Thoracic aorta (tissue), 2 donors: ENCODE measurements at regions not wholly inside any gene's neighbourhood (a gene's known extent, or its start where the extent isn't known, plus 50 kb on each side); places are given as distances from the start of the nearest gene placed in this dataset.

Source experiments
- ATAC-seq: fragments of 150-250 bp; one replicate; pipeline ENCODE4 v1.8.0; 2017; ENCODE audit warnings: low read depth; ENCODE audit not compliant: insufficient number of reproducible peaks, low FRiP score
- DNase-seq: peaks from one replicate; pipeline ENCODE4 v3.0.0-alpha.2; 2020; ENCODE audit warnings: low spot score
- H3K27ac ChIP-seq, 2 donors: fragments of 200-600 bp; sonication (generic); 1 replicate in 1 of 2; 2 replicates in 1 of 2; pipeline ENCODE4 v1.5.1; 2016; ENCODE audit warnings: mild to moderate bottlenecking in 2 of 2, moderate library complexity in 2 of 2
- H3K27me3 ChIP-seq: fragments of 200-600 bp; sonication (generic); replicated peaks from 2 replicates; pipeline ENCODE4 v1.6.0; 2016; ENCODE audit warnings: mild to moderate bottlenecking; ENCODE audit not compliant: insufficient read depth
- H3K36me3 ChIP-seq: fragments of 200-600 bp; sonication (generic); one replicate; pipeline ENCODE4 v1.5.1; 2016
- H3K4me1 ChIP-seq, 2 donors: fragments of 200-600 bp; sonication (generic); 1 replicate in 1 of 2; 2 replicates in 1 of 2; pipeline versions ENCODE4 v1.5.1 to v1.6.0; 2016; ENCODE audit warnings: low read depth in 2 of 2, mild to moderate bottlenecking in 1 of 2; ENCODE audit not compliant: control insufficient read depth in 1 of 2
- H3K4me3 ChIP-seq: fragments of 200-600 bp; sonication (generic); 2 replicates; pipeline ENCODE4 v1.5.1; 2016; ENCODE audit warnings: mild to moderate bottlenecking
- H3K9me3 ChIP-seq: fragments of 200-600 bp; sonication (generic); 2 replicates; pipeline ENCODE4 v1.5.1; 2016
- CTCF ChIP-seq: fragments of 200-600 bp; sonication (generic); IDR thresholded peaks from one replicate; pipeline ENCODE4 v1.5.1; 2019; ENCODE audit warnings: antibody characterized with exemption

- ATAC-seq: no peak
- H3K4me3 ChIP-seq: no peak overlapping the region
- no peaks in the 10 kb centered on the region for H3K36me3 ChIP-seq
- H3K27ac ChIP-seq: no peak overlapping the region
- H3K4me1 ChIP-seq: no peaks in the 10 kb centered on the region
- peaks cover 5% of the 10 kb centered on the region for H3K9me3 ChIP-seq
- TF ChIP-seq CTCF: no peak
- no peaks in the 10 kb centered on the region for H3K27me3 ChIP-seq
- DNase-seq: no peak
These were observed 1050.0 kb upstream of the INTU start for GRCh38 chr4:126582737-126583136.

- H3K4me3 ChIP-seq: no peak overlapping the region
- no peak overlapping the region for H3K27ac ChIP-seq
- TF ChIP-seq CTCF: no peak
- ATAC-seq (no peak), DNase-seq (no peak)
- no peaks in the 10 kb centered on the region for H3K4me1 ChIP-seq
- peaks cover 5% of the 10 kb centered on the region for H3K9me3 ChIP-seq
- H3K36me3 ChIP-seq: no peaks in the 10 kb centered on the region
- no peaks in the 10 kb centered on the region for H3K27me3 ChIP-seq
These were observed 1049.2 kb upstream of the INTU start for GRCh38 chr4:126583509-126583908.

GRCh38 chr4:126591583-126591982 is 1041.2 kb upstream of the INTU start:
- no peak for ATAC-seq
- H3K27ac ChIP-seq: no peak overlapping the region

GRCh38 chr4:126592088-126592487 is 1040.7 kb upstream of the INTU start:
- peaks cover 3 to 5% of the 10 kb centered on the region in 2 donors for H3K4me1 ChIP-seq
- no peak for DNase-seq
- TF ChIP-seq CTCF: peak; percentile 28
- ATAC-seq: no peak
- no peaks in the 10 kb centered on the region for H3K36me3 ChIP-seq
- no peaks in the 10 kb centered on the region for H3K27me3 ChIP-seq
- H3K9me3 ChIP-seq: no peaks in the 10 kb centered on the region
- H3K4me3 ChIP-seq: no peak overlapping the region
- no peak overlapping the region for H3K27ac ChIP-seq

More at GRCh38 chr4:126591583-126591982, 1041.2 kb upstream of the INTU start:
- Histone ChIP-seq H3K4me3 (no peak overlapping the region), H3K9me3 (no peaks in the 10 kb centered on the region), H3K4me1 (peaks cover 3 to 5% of the 10 kb centered on the region in 2 donors), H3K27me3 (no peaks in the 10 kb centered on the region), H3K36me3 (no peaks in the 10 kb centered on the region)
- DNase-seq: no peak
- TF ChIP-seq CTCF: no peak

- ATAC-seq (no peak), DNase-seq (no peak)
- Histone ChIP-seq H3K36me3 (no peaks in the 10 kb centered on the region), H3K9me3 (no peaks in the 10 kb centered on the region), H3K27me3 (no peaks in the 10 kb centered on the region), H3K4me3 (no peak overlapping the region), H3K27ac (no peak overlapping the region), H3K4me1 (peaks cover 3 to 5% of the 10 kb centered on the region in 2 donors)
- no peak for TF ChIP-seq CTCF
These were observed 1039.1 kb upstream of the INTU start for GRCh38 chr4:126593626-126594025.
